ENCODE measurements at regions not wholly inside any gene's neighbourhood (a gene's known extent, or its start where the extent isn't known, plus 50 kb on each side); places are given as distances from the start of the nearest gene placed in this dataset.
A peak's percentile ranks its signal among the peaks of the same experiment; 100 is the strongest.

GRCh38 chr17:77785312-77785905 is 173.1 kb upstream of the TNRC6C start:
- Mint-ChIP-seq H3K36me3 (ENCODE audit: insufficient read depth) (peaks cover 18% of the 10 kb centered on the region), H3K9me3 (no peaks in the 10 kb centered on the region), H3K4me3 (peak overlapping the region; percentile 62), H3K4me1 (peaks cover 48% of the 10 kb centered on the region), H3K27ac (ENCODE audit: low read depth) (peak overlapping the region; percentile 96), H3K27me3 (no peaks in the 10 kb centered on the region)
- DNase-seq (ENCODE audit: low spot score in 2 of 2) (no peak), ATAC-seq (replicated peaks; ENCODE audit: extremely low read depth, poor library complexity, severe bottlenecking) (no peak)

- Mint-ChIP-seq H3K27ac (ENCODE audit: low read depth) (peak overlapping the region; percentile 96), H3K4me3 (no peak overlapping the region), H3K9me3 (no peaks in the 10 kb centered on the region), H3K27me3 (no peaks in the 10 kb centered on the region), H3K4me1 (peaks cover 48% of the 10 kb centered on the region), H3K36me3 (ENCODE audit: insufficient read depth) (peaks cover 18% of the 10 kb centered on the region)
- no peak for DNase-seq (ENCODE audit: low spot score in 2 of 2)
- no peak for ATAC-seq (replicated peaks; ENCODE audit: extremely low read depth, poor library complexity, severe bottlenecking)
Measured at GRCh38 chr17:77786090-77786489, 172.4 kb upstream of the TNRC6C start.

- ATAC-seq (replicated peaks; ENCODE audit: extremely low read depth, poor library complexity, severe bottlenecking) (no peak), DNase-seq (ENCODE audit: low spot score in 2 of 2) (no peak)
- Mint-ChIP-seq H3K4me1 (peaks cover 46% of the 10 kb centered on the region), H3K27me3 (no peaks in the 10 kb centered on the region), H3K27ac (ENCODE audit: low read depth) (peak overlapping the region; percentile 76), H3K36me3 (ENCODE audit: insufficient read depth) (peaks cover 18% of the 10 kb centered on the region), H3K4me3 (no peak overlapping the region), H3K9me3 (no peaks in the 10 kb centered on the region)
Measured at GRCh38 chr17:77786740-77787505, 171.6 kb upstream of the TNRC6C start.

- no peak for ATAC-seq (replicated peaks; ENCODE audit: extremely low read depth, poor library complexity, severe bottlenecking)
- no peak overlapping the region for H3K27ac Mint-ChIP-seq (ENCODE audit: low read depth)
- no peaks in the 10 kb centered on the region for H3K27me3 Mint-ChIP-seq
Measured at GRCh38 chr17:77790143-77790829, 168.2 kb upstream of the TNRC6C start.

GRCh38 chr17:77792626-77793025 is 165.9 kb upstream of the TNRC6C start:
- Mint-ChIP-seq H3K9me3 (no peaks in the 10 kb centered on the region), H3K4me3 (no peak overlapping the region), H3K27ac (ENCODE audit: low read depth) (no peak overlapping the region), H3K27me3 (no peaks in the 10 kb centered on the region), H3K36me3 (ENCODE audit: insufficient read depth) (peaks cover 2% of the 10 kb centered on the region), H3K4me1 (peaks cover 13% of the 10 kb centered on the region)
- DNase-seq (ENCODE audit: low spot score in 2 of 2), result no peak
- ATAC-seq (replicated peaks; ENCODE audit: extremely low read depth, poor library complexity, severe bottlenecking), result no peak

More at GRCh38 chr17:77790143-77790829, 168.2 kb upstream of the TNRC6C start:
- DNase-seq (ENCODE audit: low spot score in 2 of 2), result no peak
- Mint-ChIP-seq H3K9me3 (no peaks in the 10 kb centered on the region), H3K36me3 (ENCODE audit: insufficient read depth) (peaks cover 7% of the 10 kb centered on the region), H3K4me1 (peaks cover 30% of the 10 kb centered on the region), H3K4me3 (no peak overlapping the region)

GRCh38 chr17:77793146-77793970 is 165.1 kb upstream of the TNRC6C start:
- Mint-ChIP-seq H3K4me1 (peaks cover 10% of the 10 kb centered on the region), H3K9me3 (no peaks in the 10 kb centered on the region), H3K4me3 (no peak overlapping the region), H3K36me3 (ENCODE audit: insufficient read depth) (no peaks in the 10 kb centered on the region), H3K27ac (ENCODE audit: low read depth) (no peak overlapping the region), H3K27me3 (no peaks in the 10 kb centered on the region)
- DNase-seq (ENCODE audit: low spot score in 2 of 2), result no peak
- no peak for ATAC-seq (replicated peaks; ENCODE audit: extremely low read depth, poor library complexity, severe bottlenecking)

- Mint-ChIP-seq H3K9me3 (no peaks in the 10 kb centered on the region), H3K4me1 (peaks cover 10% of the 10 kb centered on the region), H3K4me3 (no peak overlapping the region)
Measured at GRCh38 chr17:77793971-77794235, 164.6 kb upstream of the TNRC6C start.

GRCh38 chr17:77794846-77795245 is 163.7 kb upstream of the TNRC6C start:
- DNase-seq (ENCODE audit: low spot score in 2 of 2) (no peak), ATAC-seq (replicated peaks; ENCODE audit: extremely low read depth, poor library complexity, severe bottlenecking) (no peak)
- Mint-ChIP-seq H3K9me3 (no peaks in the 10 kb centered on the region), H3K4me1 (peaks cover 10% of the 10 kb centered on the region), H3K4me3 (no peak overlapping the region), H3K27ac (ENCODE audit: low read depth) (no peak overlapping the region), H3K36me3 (ENCODE audit: insufficient read depth) (no peaks in the 10 kb centered on the region), H3K27me3 (no peaks in the 10 kb centered on the region)

More at GRCh38 chr17:77793971-77794235, 164.6 kb upstream of the TNRC6C start:
- no peak overlapping the region for H3K27ac Mint-ChIP-seq (ENCODE audit: low read depth)
- DNase-seq (ENCODE audit: low spot score in 2 of 2) (no peak), ATAC-seq (replicated peaks; ENCODE audit: extremely low read depth, poor library complexity, severe bottlenecking) (no peak)
- H3K27me3 Mint-ChIP-seq, result no peaks in the 10 kb centered on the region
- H3K36me3 Mint-ChIP-seq (ENCODE audit: insufficient read depth), result no peaks in the 10 kb centered on the region

GRCh38 chr17:77795685-77796084 is 162.8 kb upstream of the TNRC6C start:
- H3K27ac Mint-ChIP-seq (ENCODE audit: low read depth), result no peak overlapping the region
- H3K4me1 Mint-ChIP-seq, result peaks cover 10% of the 10 kb centered on the region
- ATAC-seq (replicated peaks; ENCODE audit: extremely low read depth, poor library complexity, severe bottlenecking), result no peak
- no peaks in the 10 kb centered on the region for H3K27me3 Mint-ChIP-seq
- no peaks in the 10 kb centered on the region for H3K36me3 Mint-ChIP-seq (ENCODE audit: insufficient read depth)
- no peak for DNase-seq (ENCODE audit: low spot score in 2 of 2)
- no peak overlapping the region for H3K4me3 Mint-ChIP-seq
- no peaks in the 10 kb centered on the region for H3K9me3 Mint-ChIP-seq

GRCh38 chr17:77796176-77796860 is 162.2 kb upstream of the TNRC6C start:
- Mint-ChIP-seq H3K27ac (ENCODE audit: low read depth) (no peak overlapping the region), H3K4me3 (no peak overlapping the region), H3K9me3 (no peaks in the 10 kb centered on the region), H3K27me3 (no peaks in the 10 kb centered on the region), H3K4me1 (peaks cover 10% of the 10 kb centered on the region), H3K36me3 (ENCODE audit: insufficient read depth) (no peaks in the 10 kb centered on the region)
- no peak for DNase-seq (ENCODE audit: low spot score in 2 of 2)
- no peak for ATAC-seq (replicated peaks; ENCODE audit: extremely low read depth, poor library complexity, severe bottlenecking)

GRCh38 chr17:77798031-77798430 is 160.5 kb upstream of the TNRC6C start:
- DNase-seq (ENCODE audit: low spot score in 2 of 2), result no peak
- Mint-ChIP-seq H3K4me3 (no peak overlapping the region), H3K27ac (ENCODE audit: low read depth) (no peak overlapping the region), H3K27me3 (no peaks in the 10 kb centered on the region), H3K36me3 (ENCODE audit: insufficient read depth) (no peaks in the 10 kb centered on the region), H3K4me1 (peaks cover 10% of the 10 kb centered on the region), H3K9me3 (no peaks in the 10 kb centered on the region)
- ATAC-seq (replicated peaks; ENCODE audit: extremely low read depth, poor library complexity, severe bottlenecking), result no peak

- DNase-seq (ENCODE audit: low spot score in 2 of 2) (no peak), ATAC-seq (replicated peaks; ENCODE audit: extremely low read depth, poor library complexity, severe bottlenecking) (no peak)
- no peak overlapping the region for H3K27ac Mint-ChIP-seq (ENCODE audit: low read depth)
- H3K4me3 Mint-ChIP-seq, result no peak overlapping the region
- H3K9me3 Mint-ChIP-seq, result no peaks in the 10 kb centered on the region
- H3K4me1 Mint-ChIP-seq, result peaks cover 10% of the 10 kb centered on the region
- H3K36me3 Mint-ChIP-seq (ENCODE audit: insufficient read depth), result no peaks in the 10 kb centered on the region
- H3K27me3 Mint-ChIP-seq, result no peaks in the 10 kb centered on the region
Measured at GRCh38 chr17:77798481-77798880, 160.0 kb upstream of the TNRC6C start.
